SU-DHL-6 (cell line): ENCODE measurements at regions not wholly inside any gene's neighbourhood (a gene's known extent, or its start where the extent isn't known, plus 50 kb on each side); places are given as distances from the start of the nearest gene placed in this dataset.

Experiments
- CTCF ChIP-seq: fragments of 200-600 bp; sonication (generic); IDR thresholded peaks from one replicate; pipeline ENCODE4 v1.5.1; 2017; ENCODE audit warnings: antibody characterized with exemption, mild to moderate bottlenecking, low read length, moderate library complexity; ENCODE audit not compliant: insufficient read depth, poor library complexity, severe bottlenecking
- EZH2phosphoT487 ChIP-seq: fragments of 200-600 bp; sonication (generic), shearing (Covaris generic); conservative IDR thresholded peaks from 2 replicates; pipeline ENCODE4 v1.6.1; 2018; ENCODE audit warnings: mild to moderate bottlenecking, antibody characterized with exemption, low read length, moderate library complexity, mixed read lengths

- no peak for TF ChIP-seq CTCF
- TF ChIP-seq EZH2phosphoT487, result no peak
Measured at GRCh38 chr10:47081264-47081663, 170.0 kb downstream of the PTPN20 start.
